GM21723 (cell line): ENCODE measurements at regions not wholly inside any gene's neighbourhood (a gene's known extent, or its start where the extent isn't known, plus 50 kb on each side); places are given as distances from the start of the nearest gene placed in this dataset.
"Not testable (repeated sequence)": the region's sequence is repeated elsewhere in the genome, so short reads cannot be mapped to it uniquely, and the experiment has no call there.

Experiments used
- ATAC-seq: cut with Tn5 transposase; IDR thresholded peaks from one replicate; pipeline ENCODE4 v1.9.1; 2021; ENCODE audit warnings: mild to moderate bottlenecking, moderate library complexity; ENCODE audit not compliant: unreplicated experiment

- ATAC-seq = no peak
Observed at GRCh38 chr17:65312718-65313377, 175.7 kb downstream of the RGS9 start.

- ATAC-seq = no peak
Observed at GRCh38 chr17:65311261-65311660, 174.1 kb downstream of the RGS9 start.

GRCh38 chr17:65307961-65308316, 170.8 kb downstream of the RGS9 start:
- no peak for ATAC-seq

GRCh38 chr17:65307081-65307960, 170.2 kb downstream of the RGS9 start:
- ATAC-seq = no peak

DNA sequence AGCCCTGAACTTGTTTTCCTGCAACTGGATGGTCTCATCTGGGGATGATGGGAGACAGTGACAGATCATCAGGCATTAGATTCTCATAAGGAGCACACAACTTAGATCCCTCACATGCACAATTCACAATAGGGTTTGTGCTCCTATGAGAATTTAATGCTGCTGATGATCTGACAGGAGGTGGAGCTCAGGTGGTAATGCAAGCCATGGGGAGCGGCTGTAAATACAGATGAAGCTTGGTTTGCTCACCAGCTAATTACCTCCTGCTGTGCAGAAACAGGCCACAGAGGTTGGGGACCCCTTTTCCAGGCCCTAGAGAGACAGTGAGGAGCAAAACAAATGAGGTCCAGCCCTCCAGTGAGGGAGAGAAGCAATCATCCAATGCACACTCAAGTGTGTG, 168.6 kb downstream of the RGS9 start:
- no peak for ATAC-seq

DNA sequence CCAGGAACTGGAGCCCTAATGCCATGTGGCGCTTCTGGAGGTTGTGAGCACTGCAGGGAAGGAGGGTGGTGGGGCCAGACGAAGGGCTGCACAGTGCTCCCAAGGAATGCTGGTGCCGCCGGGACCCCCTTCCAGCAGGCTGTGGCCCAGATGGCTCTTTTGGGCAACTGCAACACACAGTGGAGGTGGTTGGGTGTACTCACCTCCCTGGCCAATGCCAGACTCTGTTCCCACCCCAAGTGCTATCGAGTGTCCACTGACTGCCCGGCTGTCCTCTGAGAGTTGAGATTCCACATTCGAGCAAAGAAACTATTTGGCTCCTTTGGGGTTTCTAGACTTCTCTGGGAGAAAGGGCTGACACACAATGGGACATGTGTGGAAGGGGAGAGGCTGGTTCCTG, 167.9 kb downstream of the RGS9 start:
- no peak for ATAC-seq

DNA sequence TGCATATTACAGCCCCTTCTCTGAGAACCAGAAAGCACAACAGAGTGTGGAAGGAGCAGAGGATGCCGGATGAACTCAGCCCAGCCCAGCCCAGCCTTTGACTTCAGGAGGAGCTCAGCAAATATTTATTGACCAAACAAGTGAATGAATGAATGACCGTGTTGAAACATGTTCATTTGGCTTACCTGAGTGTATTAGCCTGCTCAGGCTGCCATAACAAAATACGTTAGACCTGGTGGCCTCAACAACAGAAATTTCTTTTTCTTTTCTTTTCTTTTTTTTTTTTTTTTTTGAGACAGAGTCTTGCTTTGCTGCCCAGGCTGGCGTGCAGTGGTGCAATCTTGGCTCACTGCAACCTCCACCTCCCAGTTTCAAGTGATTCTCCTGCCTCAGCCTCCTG, 164.7 kb downstream of the RGS9 start:
- not testable (repeated sequence) for ATAC-seq

DNA sequence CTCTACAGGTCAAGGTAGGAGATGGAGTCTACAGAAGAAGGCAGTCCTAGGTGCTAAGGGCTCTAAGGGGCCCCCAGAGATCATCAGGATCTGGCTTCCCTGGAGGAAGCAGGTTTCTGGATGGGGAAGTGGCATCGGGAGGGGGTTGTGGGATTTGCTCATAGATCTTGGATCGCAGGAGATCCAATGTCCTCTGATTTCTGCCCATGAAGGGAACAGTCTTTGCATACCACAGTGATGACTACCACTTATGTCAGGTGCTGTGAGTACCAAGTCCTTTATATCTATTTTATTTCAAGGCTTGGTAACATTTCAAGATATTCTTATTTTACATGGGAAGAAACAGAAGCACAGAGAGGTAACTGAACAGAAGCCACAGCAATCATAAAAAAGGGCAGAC, 164.0 kb downstream of the RGS9 start:
- ATAC-seq = no peak

GRCh38 chr17:65297916-65298315, 160.7 kb downstream of the RGS9 start:
- no peak for ATAC-seq

- ATAC-seq = no peak
Observed at GRCh38 chr17:65297384-65297783, 160.2 kb downstream of the RGS9 start.

GRCh38 chr17:65294181-65294719, 157.1 kb downstream of the RGS9 start:
- ATAC-seq = peak; percentile 63

GRCh38 chr17:65293584-65294180, 156.5 kb downstream of the RGS9 start:
- ATAC-seq = no peak

- no peak for ATAC-seq
Observed at GRCh38 chr17:65292430-65292829, 155.3 kb downstream of the RGS9 start.

DNA sequence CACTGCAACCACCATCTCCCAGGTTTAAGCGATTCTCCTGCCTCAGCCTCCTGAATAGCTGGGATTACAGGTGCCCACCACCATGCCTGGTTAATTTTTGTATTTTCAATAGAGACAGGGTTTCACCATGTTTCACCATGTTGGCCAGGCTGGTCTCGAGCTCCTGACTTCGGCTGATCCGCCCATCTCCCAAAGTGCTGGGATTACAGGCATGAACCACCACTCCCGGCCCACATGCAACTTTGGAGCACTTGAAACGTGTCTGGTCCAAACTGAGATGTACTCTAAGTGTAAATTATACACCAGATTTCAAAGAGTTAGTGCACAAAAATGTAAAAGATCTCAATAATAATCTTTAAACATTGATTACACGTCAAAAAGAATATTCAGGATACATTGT, 154.1 kb downstream of the RGS9 start:
- ATAC-seq = not testable (repeated sequence)

DNA sequence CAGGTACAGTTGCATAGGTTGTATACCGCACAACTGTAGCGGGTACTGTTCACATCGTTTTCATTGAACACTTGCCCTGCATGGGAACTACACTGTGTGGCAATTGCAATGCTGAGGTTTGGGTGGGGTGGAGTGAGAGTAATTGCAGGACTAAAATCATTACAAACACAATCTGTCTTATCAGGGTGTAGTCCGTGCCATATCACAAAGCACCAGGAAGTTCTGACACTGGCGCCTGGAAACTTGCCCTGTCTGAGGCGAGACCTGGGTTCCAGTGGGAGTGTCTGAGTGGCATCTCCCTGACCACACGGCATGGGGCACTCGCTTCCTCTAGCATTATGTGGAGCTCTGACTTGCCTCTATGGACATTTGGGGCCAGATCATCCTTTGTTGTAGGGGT, 153.4 kb downstream of the RGS9 start:
- ATAC-seq = no peak

- no peak for ATAC-seq
Observed at GRCh38 chr17:65290056-65290455, 152.9 kb downstream of the RGS9 start.

GRCh38 chr17:65287040-65287439, 149.9 kb downstream of the RGS9 start:
- no peak for ATAC-seq

DNA sequence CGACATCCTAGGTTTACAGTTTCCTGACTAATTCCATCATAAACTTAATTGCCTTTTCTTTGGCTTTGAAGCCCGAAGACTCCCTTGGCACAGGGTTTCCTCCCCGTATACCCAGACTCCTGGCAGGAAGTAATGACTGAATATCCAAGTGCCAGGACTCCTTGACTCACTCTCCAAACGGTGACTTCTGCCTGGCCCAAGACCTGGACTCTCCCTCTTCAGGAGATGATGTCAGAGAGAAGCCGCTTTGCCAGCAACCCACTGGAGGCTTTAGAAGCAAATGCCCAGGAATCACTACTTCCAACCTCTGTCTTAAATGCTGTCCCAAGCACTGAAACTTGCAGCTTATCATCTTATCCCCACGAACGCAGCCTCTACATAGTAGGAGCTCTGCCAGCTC, 146.5 kb downstream of the RGS9 start:
- no peak for ATAC-seq

- no peak for ATAC-seq
Observed at GRCh38 chr17:65279456-65279855, 142.3 kb downstream of the RGS9 start.

DNA sequence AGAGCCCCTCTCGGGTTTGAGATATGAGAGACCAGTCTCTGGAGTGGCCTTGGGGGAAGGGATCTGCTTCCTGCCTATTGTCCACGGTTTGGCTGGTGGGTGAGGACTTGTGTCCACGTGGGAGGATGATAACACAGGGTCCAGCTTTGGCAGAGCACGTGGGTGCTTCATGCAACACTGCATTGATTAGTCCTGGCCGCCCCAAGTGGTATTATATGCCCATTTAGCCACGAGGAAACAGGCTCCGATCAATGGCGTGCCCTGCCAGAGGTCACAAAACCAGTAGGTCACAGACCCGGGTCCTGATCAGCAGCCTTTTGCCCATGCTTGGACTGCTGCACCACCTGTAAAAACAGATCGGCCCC, 141.6 kb downstream of the RGS9 start:
- ATAC-seq = no peak

DNA sequence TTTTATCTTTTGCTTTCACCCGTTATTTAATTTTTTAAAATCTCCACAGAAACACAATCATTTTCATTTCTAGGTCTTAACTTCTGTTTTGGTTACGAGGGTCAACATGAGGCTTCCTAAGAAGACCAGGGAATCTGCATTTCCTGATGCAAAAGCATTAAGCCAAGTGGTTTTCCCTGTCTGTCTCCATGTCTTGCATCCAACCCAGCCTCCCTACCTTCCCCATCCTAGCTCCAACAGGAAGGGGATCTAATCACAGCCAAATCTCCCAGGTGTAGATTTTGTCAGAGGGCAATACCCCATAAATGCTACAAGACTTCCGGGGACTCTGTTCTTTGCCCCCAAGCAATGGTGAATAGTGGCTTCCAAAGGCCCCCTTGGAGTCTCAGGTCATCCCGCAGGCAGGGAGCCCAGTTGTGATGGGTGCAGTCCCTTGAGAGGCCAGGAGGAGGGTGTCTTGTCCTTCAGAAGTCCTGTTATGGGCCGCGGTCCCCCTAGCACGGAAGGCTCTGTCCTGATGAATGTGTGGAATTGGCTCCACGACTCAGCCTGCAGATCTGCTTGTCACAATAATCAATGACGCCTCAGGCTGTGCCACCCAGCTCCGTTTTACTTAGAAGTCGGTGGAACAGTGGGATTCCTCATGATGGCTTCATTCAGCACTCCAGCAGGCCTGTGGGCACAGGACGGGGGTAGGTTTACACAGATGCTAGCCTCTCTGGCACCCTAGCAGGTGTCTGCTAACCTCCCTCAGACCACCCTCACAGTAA, 141.1 kb downstream of the RGS9 start:
- no peak for ATAC-seq
